Suprapubic skin (tissue), 4 donors: ENCODE measurements at regions not wholly inside any gene's neighbourhood (a gene's known extent, or its start where the extent isn't known, plus 50 kb on each side); places are given as distances from the start of the nearest gene placed in this dataset.

Experiments used
- DNase-seq, 2 donors: peaks; one replicate each; pipeline ENCODE4 v3.0.0-alpha.2; 2019; ENCODE audit warnings: low spot score in 2 of 2
- H3K27ac ChIP-seq: fragments of 200-600 bp; sonication (generic); one replicate; pipeline ENCODE4 v1.5.1; 2019
- H3K27me3 ChIP-seq: fragments of 200-600 bp; sonication (generic); one replicate; pipeline ENCODE4 v1.5.1; 2019
- H3K36me3 ChIP-seq: fragments of 200-600 bp; sonication (generic); one replicate; pipeline ENCODE4 v1.5.1; 2019
- H3K4me1 ChIP-seq: fragments of 200-600 bp; sonication (generic); one replicate; pipeline ENCODE4 v1.5.1; 2019
- H3K4me3 ChIP-seq: fragments of 200-600 bp; sonication (generic); one replicate; pipeline ENCODE4 v1.5.1; 2019; ENCODE audit warnings: mild to moderate bottlenecking
- H3K9me3 ChIP-seq: fragments of 200-600 bp; sonication (generic); one replicate; pipeline ENCODE4 v1.5.1; 2019
- EP300 ChIP-seq: sonication (generic); formaldehyde crosslinking; IDR thresholded peaks from one replicate; pipeline ENCODE4 v1.6.1; 2017; ENCODE audit warnings: antibody characterized with exemption
- POLR2A ChIP-seq, 2 donors: fragments of 450-650 bp; IDR thresholded peaks; one replicate each; pipeline ENCODE4 v1.6.1; 2017; ENCODE audit warnings: antibody characterized with exemption in 2 of 2, mild to moderate bottlenecking in 2 of 2, moderate library complexity in 2 of 2
- POLR2AphosphoS5 ChIP-seq, 3 donors: sonication (generic); formaldehyde crosslinking; IDR thresholded peaks; one replicate each; pipeline ENCODE4 v1.6.1; 2017; ENCODE audit warnings: antibody characterized with exemption in 3 of 3
- WGBS: methylation state at CpG from one replicate; pipeline ENCODE4 v1.1.5; 2018; 5-methylcytosine and 5-hydroxymethylcytosine counted together
- TF ChIP-seq, protein P1 (sequence below), 2 donors: fragments of 200-600 bp in 1 of 2; fragments of 450-650 bp in 1 of 2; sonication (generic) in 1 of 2; IDR thresholded peaks; one replicate each; pipeline ENCODE4 v1.5.1; 2016 to 2019; ENCODE audit warnings: antibody characterized with exemption in 2 of 2, mild to moderate bottlenecking in 1 of 2, moderate library complexity in 1 of 2

DNA sequence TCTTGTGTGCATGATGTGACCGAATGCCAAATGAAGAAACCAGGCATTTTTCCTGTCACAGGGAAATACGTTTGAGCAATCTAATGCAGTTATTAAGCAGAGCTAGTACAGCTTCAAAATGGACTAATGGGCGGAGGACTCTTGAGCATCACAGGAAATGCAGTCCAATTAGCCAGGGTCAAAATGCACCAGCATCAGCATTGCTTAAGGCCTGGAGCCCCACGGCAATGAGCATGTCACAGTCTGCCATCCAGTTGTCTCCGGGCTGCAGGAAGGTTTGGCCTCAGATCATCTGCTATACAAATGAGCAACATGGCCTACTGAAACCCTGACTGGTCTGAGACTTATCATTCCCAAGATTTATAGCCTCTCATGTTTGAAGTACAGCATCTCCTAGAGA is 652.1 kb upstream of the SLC35B3 start:
- H3K36me3 ChIP-seq, result no peaks in the 10 kb centered on the region
- H3K27ac ChIP-seq, result no peak overlapping the region
- H3K9me3 ChIP-seq, result no peaks in the 10 kb centered on the region
- WGBS, result 87% methylated on average over 5 of the region's 5 CpGs
- TF ChIP-seq POLR2A (IDR thresholded peaks at IDR 0.05) (no peak), POLR2AphosphoS5 (IDR thresholded peaks at IDR 0.05) (no peak), EP300 (no peak)
- TF ChIP-seq, protein P1, sequence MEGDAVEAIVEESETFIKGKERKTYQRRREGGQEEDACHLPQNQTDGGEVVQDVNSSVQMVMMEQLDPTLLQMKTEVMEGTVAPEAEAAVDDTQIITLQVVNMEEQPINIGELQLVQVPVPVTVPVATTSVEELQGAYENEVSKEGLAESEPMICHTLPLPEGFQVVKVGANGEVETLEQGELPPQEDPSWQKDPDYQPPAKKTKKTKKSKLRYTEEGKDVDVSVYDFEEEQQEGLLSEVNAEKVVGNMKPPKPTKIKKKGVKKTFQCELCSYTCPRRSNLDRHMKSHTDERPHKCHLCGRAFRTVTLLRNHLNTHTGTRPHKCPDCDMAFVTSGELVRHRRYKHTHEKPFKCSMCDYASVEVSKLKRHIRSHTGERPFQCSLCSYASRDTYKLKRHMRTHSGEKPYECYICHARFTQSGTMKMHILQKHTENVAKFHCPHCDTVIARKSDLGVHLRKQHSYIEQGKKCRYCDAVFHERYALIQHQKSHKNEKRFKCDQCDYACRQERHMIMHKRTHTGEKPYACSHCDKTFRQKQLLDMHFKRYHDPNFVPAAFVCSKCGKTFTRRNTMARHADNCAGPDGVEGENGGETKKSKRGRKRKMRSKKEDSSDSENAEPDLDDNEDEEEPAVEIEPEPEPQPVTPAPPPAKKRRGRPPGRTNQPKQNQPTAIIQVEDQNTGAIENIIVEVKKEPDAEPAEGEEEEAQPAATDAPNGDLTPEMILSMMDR (IDR thresholded peaks at IDR 0.05), result no peak
- H3K4me3 ChIP-seq, result no peak overlapping the region
- no peaks in the 10 kb centered on the region for H3K4me1 ChIP-seq
- no peak for DNase-seq
- H3K27me3 ChIP-seq, result no peaks in the 10 kb centered on the region

DNA sequence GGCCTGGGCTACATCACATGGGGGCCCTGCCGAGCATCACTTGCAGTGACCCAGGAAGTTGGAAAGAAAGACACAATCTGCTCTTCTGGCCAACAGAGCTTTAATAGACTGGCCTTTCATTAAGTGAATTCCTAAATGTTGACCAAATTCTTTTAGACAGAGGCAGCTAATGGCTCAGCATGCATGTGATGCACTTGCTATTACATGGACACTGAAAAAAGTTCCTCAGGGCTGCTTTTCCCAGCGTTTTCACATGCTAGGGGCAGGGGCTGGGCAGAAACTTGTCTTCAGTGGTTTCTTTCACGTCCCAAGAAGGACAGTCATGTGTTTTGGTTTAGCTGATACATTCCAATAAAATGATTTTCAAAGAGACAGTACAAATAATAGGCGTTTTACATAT is 651.0 kb upstream of the SLC35B3 start:
- no peaks in the 10 kb centered on the region for H3K36me3 ChIP-seq
- no peak overlapping the region for H3K4me3 ChIP-seq
- no peaks in the 10 kb centered on the region for H3K4me1 ChIP-seq
- H3K27ac ChIP-seq, result no peak overlapping the region
- no peaks in the 10 kb centered on the region for H3K9me3 ChIP-seq
- WGBS, result 45% methylated on average over 4 of the region's 4 CpGs
- no peak for DNase-seq
- H3K27me3 ChIP-seq, result no peaks in the 10 kb centered on the region
- no peak for TF ChIP-seq EP300
- TF ChIP-seq, protein P1 (IDR thresholded peaks at IDR 0.05), result no peak

DNA sequence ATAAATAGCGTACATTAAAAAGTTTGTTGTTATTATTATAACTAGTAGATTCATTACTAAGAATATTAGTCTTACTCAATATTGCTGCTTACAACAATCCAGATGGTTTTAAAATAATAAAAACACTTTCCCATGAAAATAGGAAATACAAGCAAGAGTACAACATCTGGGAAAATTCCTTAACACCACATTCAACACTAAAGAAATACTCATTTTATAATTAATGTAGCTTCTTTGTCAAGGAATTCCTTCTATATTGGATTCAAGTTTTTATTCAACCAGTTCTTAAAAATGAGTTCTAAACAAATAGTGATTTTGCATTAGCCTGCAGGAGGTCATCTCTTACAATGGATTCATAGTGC is 650.3 kb upstream of the SLC35B3 start:
- no peak overlapping the region for H3K4me3 ChIP-seq
- 80% methylated on average over 1 of the region's 1 CpG for WGBS

DNA sequence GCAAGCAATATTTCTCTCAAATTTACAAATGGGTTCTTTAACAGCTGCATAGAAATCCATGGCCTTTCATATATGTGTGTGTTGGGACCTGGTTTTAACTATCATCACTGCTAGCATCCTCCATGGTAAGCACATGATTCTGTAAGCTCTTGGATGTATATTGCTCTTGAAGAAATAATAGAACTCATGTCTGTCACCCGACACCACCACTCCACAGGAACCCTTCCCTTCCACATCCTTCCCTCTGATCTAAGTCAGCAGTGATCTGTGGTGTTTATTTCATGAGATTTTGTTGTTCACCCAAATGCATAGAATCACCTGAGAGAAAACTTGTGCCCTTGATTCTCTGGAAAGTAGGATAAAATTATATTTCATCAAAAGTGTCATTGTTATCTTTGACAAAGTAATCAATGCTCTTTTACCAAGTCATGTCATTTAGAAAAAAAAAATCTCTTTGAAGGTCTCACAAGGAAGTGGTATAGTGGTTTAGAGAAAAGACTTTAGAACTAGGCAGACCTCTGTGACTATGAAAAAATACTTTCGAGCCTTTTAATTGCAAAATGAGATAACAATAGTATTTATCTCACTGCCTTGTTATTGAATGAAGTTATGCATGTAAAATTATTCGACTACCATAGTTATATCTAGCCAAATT is 649.8 kb upstream of the SLC35B3 start:
- Histone ChIP-seq H3K27me3 (no peaks in the 10 kb centered on the region), H3K36me3 (no peaks in the 10 kb centered on the region)
- WGBS, result 74% methylated on average over 3 of the region's 3 CpGs

More for the DNA sequence above, 650.3 kb upstream of the SLC35B3 start:
- no peak for DNase-seq
- TF ChIP-seq POLR2AphosphoS5 (IDR thresholded peaks at IDR 0.05) (no peak), POLR2A (IDR thresholded peaks at IDR 0.05) (no peak), EP300 (no peak)
- TF ChIP-seq, protein P1 (IDR thresholded peaks at IDR 0.05), result no peak
- Histone ChIP-seq H3K4me1 (no peaks in the 10 kb centered on the region), H3K27me3 (no peaks in the 10 kb centered on the region), H3K36me3 (no peaks in the 10 kb centered on the region), H3K9me3 (no peaks in the 10 kb centered on the region), H3K27ac (no peak overlapping the region)

DNA sequence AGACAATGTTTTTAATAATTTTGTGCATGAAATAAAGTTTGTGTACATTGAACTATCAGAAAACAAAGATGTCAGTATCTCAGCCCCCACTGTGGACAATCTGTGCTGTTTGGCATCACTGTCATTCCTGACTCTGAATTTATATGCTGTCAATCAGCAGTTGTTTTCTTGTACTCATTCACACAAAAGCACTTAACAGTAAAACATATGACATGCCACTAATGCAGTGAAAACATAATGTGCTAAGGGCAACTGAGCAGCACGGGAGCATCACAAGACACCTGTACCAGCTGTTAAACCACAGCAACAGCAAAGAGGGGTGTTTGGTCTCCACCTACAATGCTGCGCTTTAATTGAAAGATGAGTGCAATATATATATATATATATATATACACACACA is 647.8 kb upstream of the SLC35B3 start:
- H3K4me1 ChIP-seq, result no peaks in the 10 kb centered on the region
- no peaks in the 10 kb centered on the region for H3K36me3 ChIP-seq
- H3K9me3 ChIP-seq, result no peaks in the 10 kb centered on the region
- 91% methylated on average over 2 of the region's 2 CpGs for WGBS
- no peak for DNase-seq
- TF ChIP-seq POLR2AphosphoS5 (IDR thresholded peaks at IDR 0.05) (no peak), EP300 (no peak), POLR2A (IDR thresholded peaks at IDR 0.05) (no peak)
- TF ChIP-seq, protein P1 (IDR thresholded peaks at IDR 0.05), result no peak
- H3K27me3 ChIP-seq, result no peaks in the 10 kb centered on the region
- H3K4me3 ChIP-seq, result no peak overlapping the region
- H3K27ac ChIP-seq, result no peak overlapping the region

More for the DNA sequence above, 649.8 kb upstream of the SLC35B3 start:
- no peak overlapping the region for H3K4me3 ChIP-seq
- H3K9me3 ChIP-seq, result no peaks in the 10 kb centered on the region
- no peak for TF ChIP-seq EP300
- TF ChIP-seq POLR2A (IDR thresholded peaks at IDR 0.05), result no peak
- no peak for TF ChIP-seq POLR2AphosphoS5 (IDR thresholded peaks at IDR 0.05)
- TF ChIP-seq, protein P1 (IDR thresholded peaks at IDR 0.05), result no peak
- no peak for DNase-seq
- no peaks in the 10 kb centered on the region for H3K4me1 ChIP-seq
- no peak overlapping the region for H3K27ac ChIP-seq
